Caki2 (cell line): ENCODE measurements at regions not wholly inside any gene's neighbourhood (a gene's known extent, or its start where the extent isn't known, plus 50 kb on each side); places are given as distances from the start of the nearest gene placed in this dataset.
A peak's percentile ranks its signal among the peaks of the same experiment; 100 is the strongest.

ENCODE experiments used
- DNase-seq: peaks from one replicate; pipeline ENCODE4 v3.0.0-alpha.2; 2015; ENCODE audit warnings: low read depth
- in situ Hi-C: cut with HindIII; loops from 2 replicates; pipeline ENCODE4 v1.10.0; 2016; ENCODE audit warnings: low sequenced_read_pairs, low pct_unique_long_range_greater_than_20kb, mixed read lengths

GRCh38 chr3:78398401-78398800 lies 1358.5 kb downstream of the ROBO2 start:
- in situ Hi-C loops, result no loop called here
- peak; percentile 58 for DNase-seq

- DNase-seq, result no peak
- in situ Hi-C loops, result no loop called here
Observed at GRCh38 chr3:78402720-78403119, 1362.8 kb downstream of the ROBO2 start.

GRCh38 chr3:78405745-78406144 lies 1362.1 kb downstream of the ROBO1 start:
- in situ Hi-C loops, result no loop called here
- no peak for DNase-seq

DNA sequence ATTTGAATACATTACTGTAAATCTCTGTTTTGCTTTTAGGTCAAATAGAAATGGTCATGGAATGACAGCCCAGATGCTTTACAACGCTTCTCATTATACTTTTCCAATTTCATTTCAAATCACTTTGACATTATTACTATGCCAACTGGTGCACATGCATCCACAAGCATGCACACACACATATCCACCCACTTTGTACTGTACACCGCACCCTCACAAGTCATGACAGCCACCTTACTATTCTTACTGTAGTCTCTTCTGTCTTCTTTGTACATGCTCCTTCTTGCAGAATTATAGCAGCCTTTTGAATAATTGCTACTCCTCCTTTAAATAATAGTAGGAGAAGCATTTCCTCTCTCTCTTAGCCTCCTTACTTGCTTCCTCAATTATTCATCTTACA lies 1361.4 kb downstream of the ROBO1 start:
- in situ Hi-C loops, result no loop called here
- no peak for DNase-seq

- in situ Hi-C loops, result no loop called here
- no peak for DNase-seq
Observed at GRCh38 chr3:78410077-78410476, 1357.7 kb downstream of the ROBO1 start.

DNA sequence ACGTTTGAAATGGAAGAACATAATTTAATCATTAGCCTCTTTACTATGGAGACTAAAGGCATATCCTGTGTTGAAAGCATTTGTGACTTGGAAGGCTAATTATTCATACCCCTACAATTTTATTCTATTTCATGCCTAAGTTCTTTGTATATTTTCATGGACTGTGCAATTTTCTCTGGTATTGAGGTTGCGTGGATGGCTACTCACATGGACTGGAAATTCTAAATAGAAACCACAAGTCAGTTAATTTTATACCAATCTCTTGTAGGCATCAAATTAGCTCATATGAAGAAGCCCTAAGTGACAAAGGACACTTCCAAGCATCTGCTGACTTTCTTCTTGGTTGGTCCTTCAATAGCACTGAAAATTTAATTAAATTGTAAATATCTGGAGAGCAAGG lies 1353.5 kb downstream of the ROBO1 start:
- in situ Hi-C loops, result no loop called here
- DNase-seq, result peak; percentile 45

DNA sequence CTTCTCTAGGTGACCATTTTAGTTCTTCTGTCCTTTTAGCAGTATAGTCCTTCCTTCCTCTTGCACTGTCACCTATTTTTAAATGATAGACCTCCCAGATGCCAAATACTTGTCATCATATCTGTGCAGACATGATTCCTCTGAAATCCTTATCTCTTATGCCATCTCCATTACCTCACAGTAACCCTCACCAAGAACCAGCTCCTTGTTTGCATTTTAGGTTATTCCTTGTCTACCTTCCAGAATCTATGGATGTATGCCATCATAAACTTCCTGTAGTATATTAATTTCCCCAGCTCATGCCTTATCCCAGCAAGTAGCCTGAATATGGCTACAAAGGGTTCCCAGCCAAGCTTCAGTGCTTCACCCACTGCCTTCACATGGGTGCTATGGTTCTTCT lies 1347.2 kb downstream of the ROBO1 start:
- DNase-seq, result no peak
- in situ Hi-C loops, result no loop called here

DNA sequence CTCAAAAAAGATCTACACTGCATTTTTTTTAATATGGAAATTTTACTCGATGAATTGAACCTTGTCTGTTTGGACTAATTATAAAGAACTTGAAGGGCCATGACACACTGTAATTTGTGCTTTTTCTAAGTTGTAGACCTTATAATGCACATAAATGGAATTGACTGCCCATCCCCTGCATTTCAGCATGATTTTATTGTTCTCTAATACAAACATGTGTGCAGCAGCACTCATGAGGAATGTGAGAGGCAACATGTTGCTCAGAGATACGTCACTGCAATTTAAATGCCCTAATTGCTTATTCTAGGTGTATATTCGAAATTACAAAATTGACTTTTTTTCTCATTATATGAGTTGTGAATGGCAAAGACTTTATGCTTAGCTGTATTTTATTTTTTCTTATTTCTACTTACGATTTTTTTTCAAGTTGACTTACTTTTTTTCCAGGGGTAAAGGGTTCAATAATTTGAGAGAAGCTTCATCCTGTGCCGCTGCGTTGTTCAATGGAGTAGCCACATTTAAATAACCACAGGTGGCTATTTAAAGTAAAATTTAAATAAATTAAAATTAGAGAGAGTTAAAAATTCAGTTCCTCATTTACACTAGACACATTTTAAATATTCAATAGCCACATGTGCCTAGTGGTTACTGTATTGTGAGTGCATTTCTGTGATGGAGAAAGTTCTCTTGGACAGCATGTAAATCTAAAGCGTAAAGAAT lies 1346.4 kb downstream of the ROBO1 start:
- in situ Hi-C loops, result no loop called here
- DNase-seq, result no peak

- DNase-seq, result no peak
- in situ Hi-C loops, result no loop called here
Observed at GRCh38 chr3:78424656-78425055, 1343.1 kb downstream of the ROBO1 start.

- in situ Hi-C loops, result no loop called here
- no peak for DNase-seq
Observed at GRCh38 chr3:78426454-78426853, 1341.3 kb downstream of the ROBO1 start.

DNA sequence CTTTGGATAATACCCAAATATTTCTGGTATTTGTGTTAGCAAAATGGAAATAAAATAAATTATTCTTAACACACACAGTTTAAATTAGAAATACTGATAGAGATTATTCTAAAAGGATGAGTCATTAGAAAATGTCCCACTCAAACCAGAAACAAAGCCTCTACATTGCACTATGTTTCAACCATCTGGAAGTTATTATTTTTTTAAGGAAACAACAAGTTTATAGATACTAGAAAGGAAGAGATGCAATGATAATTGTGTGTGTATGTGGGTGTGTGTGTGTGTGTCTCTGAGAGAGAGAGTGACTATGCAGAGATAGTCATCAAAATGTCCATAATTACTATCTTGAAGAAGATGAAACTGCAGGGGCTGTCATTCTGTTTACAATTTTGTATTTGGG lies 1340.5 kb downstream of the ROBO1 start:
- DNase-seq, result no peak
- in situ Hi-C loops, result no loop called here

- DNase-seq, result no peak
- in situ Hi-C loops, result no loop called here
Observed at GRCh38 chr3:78430741-78431140, 1337.1 kb downstream of the ROBO1 start.

GRCh38 chr3:78434801-78435200 lies 1333.0 kb downstream of the ROBO1 start:
- in situ Hi-C loops, result no loop called here
- DNase-seq, result no peak

DNA sequence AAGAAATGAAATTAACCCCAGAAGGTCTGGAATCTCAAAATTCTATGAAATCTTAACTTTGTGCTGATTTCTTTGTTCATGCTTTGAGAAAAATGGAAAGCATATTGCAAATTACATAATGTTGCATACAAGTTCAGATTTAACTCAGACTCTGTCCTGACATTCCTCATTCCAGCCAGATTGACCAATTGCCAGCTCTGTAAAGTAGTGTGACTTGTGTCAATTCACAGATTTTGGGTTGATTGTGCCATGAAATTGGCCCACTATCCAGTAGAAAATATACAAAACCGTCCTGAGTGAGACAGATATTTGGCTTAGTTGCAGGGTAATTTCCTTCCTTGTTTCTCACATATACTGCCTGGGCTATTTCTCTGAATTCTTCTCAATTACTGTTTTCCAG lies 1312.6 kb downstream of the ROBO1 start:
- in situ Hi-C loops, result no loop called here
- DNase-seq, result no peak

DNA sequence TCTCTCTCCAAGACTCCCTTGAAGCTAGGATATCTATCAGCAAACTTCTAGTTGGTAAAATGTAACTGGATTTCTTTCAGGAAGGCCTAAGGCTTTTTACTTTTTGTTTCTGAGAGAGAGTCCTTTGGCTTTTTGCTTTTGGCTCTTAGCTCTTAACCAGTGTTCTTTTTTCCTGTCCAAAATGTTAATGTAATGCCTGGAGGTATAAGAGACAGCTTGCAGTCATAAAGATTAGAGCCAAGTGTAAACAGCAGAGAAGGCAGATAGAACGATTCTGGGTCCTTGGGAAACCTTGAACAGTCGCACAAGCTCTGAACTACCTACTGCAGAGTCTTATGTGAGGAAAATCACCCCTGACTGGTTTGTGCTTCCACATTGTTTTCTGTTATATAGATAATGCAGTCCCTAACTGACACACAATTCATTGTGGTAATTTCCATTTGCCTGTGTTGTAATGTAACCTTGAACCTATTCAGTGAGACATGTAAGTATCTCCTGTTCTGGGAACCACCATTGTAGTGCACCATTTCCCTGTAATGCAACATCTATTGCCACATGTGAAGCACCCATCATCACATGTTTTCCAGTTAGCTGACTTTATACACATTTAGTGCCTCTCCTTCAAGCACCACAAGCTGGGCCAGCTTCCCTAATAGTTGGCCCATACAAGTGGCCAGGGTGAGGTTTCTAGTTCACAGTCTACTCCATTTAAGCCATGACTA lies 1311.9 kb downstream of the ROBO1 start:
- no peak for DNase-seq
- in situ Hi-C loops, result no loop called here

DNA sequence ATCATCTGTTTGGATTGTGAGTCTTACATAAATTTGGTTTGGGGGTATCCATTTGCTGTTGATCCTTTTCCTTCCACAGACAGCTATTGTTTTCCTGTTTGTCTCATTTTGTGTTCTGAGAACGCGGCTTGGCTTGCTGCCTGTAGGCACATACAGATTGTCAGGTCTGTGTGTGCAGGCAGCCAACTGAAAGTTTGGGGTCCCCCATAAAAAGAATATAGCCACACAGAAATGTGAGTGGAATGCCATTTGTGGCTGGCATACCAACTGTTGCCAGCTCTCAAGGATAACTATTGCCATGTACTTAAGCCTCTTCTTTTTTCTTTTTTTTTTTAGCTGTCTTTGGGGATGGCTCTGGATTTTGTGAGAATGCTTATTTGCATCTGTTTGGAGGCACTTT lies 1308.0 kb downstream of the ROBO1 start:
- no peak for DNase-seq
- in situ Hi-C loops, result no loop called here

- DNase-seq, result no peak
- in situ Hi-C loops, result no loop called here
Observed at GRCh38 chr3:78462021-78462420, 1305.8 kb downstream of the ROBO1 start.

DNA sequence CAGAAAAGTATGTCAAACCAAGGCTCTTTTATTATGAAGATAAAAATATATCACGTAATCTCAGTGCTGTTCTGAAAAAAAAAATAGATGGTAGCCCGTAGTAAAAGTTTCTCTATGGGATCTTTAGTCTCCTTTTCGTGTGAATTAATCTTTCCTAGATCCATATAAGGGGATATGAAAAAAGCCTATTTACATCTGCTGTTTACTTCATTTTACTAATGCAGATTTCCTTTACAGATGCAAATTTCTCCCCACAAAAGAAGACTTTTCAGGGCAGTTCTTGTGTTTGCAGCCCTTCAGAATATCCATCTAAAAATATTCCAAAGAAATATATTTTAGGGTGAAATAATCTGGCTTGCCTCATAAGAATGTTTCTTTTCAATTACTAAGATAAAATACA lies 1291.7 kb downstream of the ROBO1 start:
- in situ Hi-C loops, result no loop called here
- DNase-seq, result no peak

GRCh38 chr3:78481050-78481449 lies 1286.7 kb downstream of the ROBO1 start:
- DNase-seq, result no peak
- in situ Hi-C loops, result no loop called here

DNA sequence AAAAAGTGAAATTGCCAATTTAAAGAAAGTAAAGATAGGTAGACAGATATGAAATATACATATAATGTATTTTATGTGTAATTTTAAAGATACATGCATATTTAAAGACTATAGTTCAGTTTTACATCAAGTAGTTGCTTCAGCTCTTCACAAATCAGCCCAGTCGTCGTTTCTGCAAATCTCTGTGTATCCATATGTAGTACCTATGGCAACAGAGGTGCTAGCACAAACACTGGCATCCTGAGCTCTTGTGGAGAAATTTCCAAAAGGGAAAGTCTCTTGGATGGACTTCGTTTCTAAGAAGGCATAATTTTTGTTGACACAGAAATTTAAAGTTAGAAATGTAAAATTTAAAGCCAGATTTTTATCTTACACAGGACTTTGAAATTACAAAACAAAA lies 1284.7 kb downstream of the ROBO1 start:
- in situ Hi-C loops, result no loop called here
- no peak for DNase-seq
